ENCODE measurements at regions not wholly inside any gene's neighbourhood (a gene's known extent, or its start where the extent isn't known, plus 50 kb on each side); places are given as distances from the start of the nearest gene placed in this dataset.

DNA sequence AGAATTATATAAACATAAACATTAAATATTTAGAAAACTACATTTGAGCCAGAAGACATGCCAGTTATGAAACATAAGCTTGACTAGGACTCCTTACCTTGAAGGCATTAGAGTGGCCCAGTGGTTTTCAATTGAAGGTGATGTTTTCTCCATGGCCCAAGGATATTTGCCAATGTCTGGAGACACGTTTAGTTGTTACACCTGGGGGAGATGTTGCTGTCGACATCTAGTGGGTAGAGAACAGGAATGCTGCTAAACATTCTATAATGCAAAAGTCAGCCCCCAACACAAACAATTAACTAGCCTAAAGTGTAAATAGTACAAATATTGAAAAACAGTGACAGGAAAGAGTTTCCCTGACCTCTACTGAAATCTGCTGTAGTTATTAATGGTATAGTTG lies 200.9 kb upstream of the HS3ST5 start:
- TF ChIP-seq CTCF (conservative IDR thresholded peaks at IDR 0.05; ENCODE audit: low read depth, low read length) (no peak), EZH2 (IDR thresholded peaks at IDR 0.05; ENCODE audit: borderline replicate concordance, low read depth, low read length, poor library complexity, severe bottlenecking) (no peak)

Data from A673 (cell line).